ENCODE measurements at regions not wholly inside any gene's neighbourhood (a gene's known extent, or its start where the extent isn't known, plus 50 kb on each side); places are given as distances from the start of the nearest gene placed in this dataset.

- peaks cover 25% of the 10 kb centered on the region for H3K9me3 Mint-ChIP-seq
- H3K4me1 Mint-ChIP-seq, result no peaks in the 10 kb centered on the region
- DNase-seq, result no peak
- no peak overlapping the region for H3K27ac Mint-ChIP-seq
- no peaks in the 10 kb centered on the region for H3K27me3 Mint-ChIP-seq (ENCODE audit: low read depth, poor library complexity)
- no peak overlapping the region for H3K4me3 Mint-ChIP-seq
- no peak for TF ChIP-seq CTCF (IDR thresholded peaks at IDR 0.05)
- H3K36me3 Mint-ChIP-seq (ENCODE audit: low read depth), result no peaks in the 10 kb centered on the region
Measured at GRCh38 chr3:101063401-101063800, 70.2 kb upstream of the ABI3BP start.

- H3K27ac Mint-ChIP-seq, result no peak overlapping the region
- peaks cover 41% of the 10 kb centered on the region for H3K9me3 Mint-ChIP-seq
- no peak overlapping the region for H3K4me3 Mint-ChIP-seq
- no peaks in the 10 kb centered on the region for H3K27me3 Mint-ChIP-seq (ENCODE audit: low read depth, poor library complexity)
- no peaks in the 10 kb centered on the region for H3K4me1 Mint-ChIP-seq
- DNase-seq, result no peak
- TF ChIP-seq CTCF (IDR thresholded peaks at IDR 0.05), result no peak
- H3K36me3 Mint-ChIP-seq (ENCODE audit: low read depth), result no peaks in the 10 kb centered on the region
Measured at GRCh38 chr3:101061312-101061711, 68.1 kb upstream of the ABI3BP start.

- TF ChIP-seq CTCF (IDR thresholded peaks at IDR 0.05), result no peak
- no peaks in the 10 kb centered on the region for H3K36me3 Mint-ChIP-seq (ENCODE audit: low read depth)
- peaks cover 7% of the 10 kb centered on the region for H3K27me3 Mint-ChIP-seq (ENCODE audit: low read depth, poor library complexity)
- no peak overlapping the region for H3K27ac Mint-ChIP-seq
- H3K4me3 Mint-ChIP-seq, result no peak overlapping the region
- DNase-seq, result no peak
- no peaks in the 10 kb centered on the region for H3K9me3 Mint-ChIP-seq
- no peaks in the 10 kb centered on the region for H3K4me1 Mint-ChIP-seq
Measured at GRCh38 chr3:101050866-101051265, 57.6 kb upstream of the ABI3BP start.

- Mint-ChIP-seq H3K4me3 (no peak overlapping the region), H3K27ac (no peak overlapping the region), H3K9me3 (no peaks in the 10 kb centered on the region), H3K36me3 (ENCODE audit: low read depth) (no peaks in the 10 kb centered on the region), H3K27me3 (ENCODE audit: low read depth, poor library complexity) (peaks cover 7% of the 10 kb centered on the region), H3K4me1 (no peaks in the 10 kb centered on the region)
- TF ChIP-seq CTCF (IDR thresholded peaks at IDR 0.05), result no peak
- no peak for DNase-seq
Measured at GRCh38 chr3:101050046-101050445, 56.8 kb upstream of the ABI3BP start.

GRCh38 chr3:101049532-101049931 is 56.3 kb upstream of the ABI3BP start:
- H3K4me1 Mint-ChIP-seq, result no peaks in the 10 kb centered on the region
- no peaks in the 10 kb centered on the region for H3K9me3 Mint-ChIP-seq
- H3K27me3 Mint-ChIP-seq (ENCODE audit: low read depth, poor library complexity), result peaks cover 7% of the 10 kb centered on the region
- TF ChIP-seq CTCF (IDR thresholded peaks at IDR 0.05), result no peak
- no peak overlapping the region for H3K27ac Mint-ChIP-seq
- no peaks in the 10 kb centered on the region for H3K36me3 Mint-ChIP-seq (ENCODE audit: low read depth)
- no peak for DNase-seq
- H3K4me3 Mint-ChIP-seq, result no peak overlapping the region

GRCh38 chr3:101043687-101044078 is 50.5 kb upstream of the ABI3BP start:
- Mint-ChIP-seq H3K4me1 (no peaks in the 10 kb centered on the region), H3K27ac (no peak overlapping the region), H3K27me3 (ENCODE audit: low read depth, poor library complexity) (peaks cover 16% of the 10 kb centered on the region), H3K9me3 (no peaks in the 10 kb centered on the region), H3K36me3 (ENCODE audit: low read depth) (no peaks in the 10 kb centered on the region), H3K4me3 (no peak overlapping the region)
- DNase-seq, result no peak
- no peak for TF ChIP-seq CTCF (IDR thresholded peaks at IDR 0.05)
